H9 (cell line): ENCODE measurements at regions not wholly inside any gene's neighbourhood (a gene's known extent, or its start where the extent isn't known, plus 50 kb on each side); places are given as distances from the start of the nearest gene placed in this dataset.

Experiments used
- DNase-seq: peaks from one replicate; pipeline ENCODE4 v3.0.0-alpha.2; 2017
- H2AFZ ChIP-seq: one replicate; pipeline ENCODE4 v1.6.1; 2013; ENCODE audit warnings: mild to moderate bottlenecking, low read length, control low read depth, moderate library complexity
- H2AK5ac ChIP-seq: 2 replicates; pipeline ENCODE4 v1.6.1; 2013; ENCODE audit warnings: low read length, control low read depth, mixed read lengths; ENCODE audit not compliant: insufficient read length
- H2BK120ac ChIP-seq: one replicate; pipeline ENCODE4 v1.6.1; 2013; ENCODE audit warnings: low read depth, mild to moderate bottlenecking, low read length, control low read depth, inconsistent platforms; ENCODE audit not compliant: poor library complexity, severe bottlenecking
- H2BK12ac ChIP-seq: 2 replicates; pipeline ENCODE4 v1.6.1; 2013; ENCODE audit warnings: low read length, control low read depth, mixed read lengths, low read depth; ENCODE audit not compliant: insufficient read length
- H2BK15ac ChIP-seq: 2 replicates; pipeline ENCODE4 v1.6.1; 2013; ENCODE audit warnings: low read depth, low read length, control low read depth
- H2BK20ac ChIP-seq: one replicate; pipeline ENCODE4 v1.6.1; 2013; ENCODE audit warnings: low read depth, mild to moderate bottlenecking, low read length, control low read depth, inconsistent platforms; ENCODE audit not compliant: poor library complexity, severe bottlenecking
- H2BK5ac ChIP-seq: 2 replicates; pipeline ENCODE4 v1.6.1; 2013; ENCODE audit warnings: low read length, control low read depth, mixed read lengths; ENCODE audit not compliant: insufficient read length
- H3K14ac ChIP-seq: 2 replicates; pipeline ENCODE4 v1.6.1; 2013; ENCODE audit warnings: low read length, control low read depth; ENCODE audit not compliant: insufficient read depth
- H3K18ac ChIP-seq: 2 replicates; pipeline ENCODE4 v1.6.1; 2013; ENCODE audit warnings: low read depth, mild to moderate bottlenecking, mixed read lengths, low read length, control low read depth; ENCODE audit not compliant: insufficient read length
- H3K23ac ChIP-seq: 2 replicates; pipeline ENCODE4 v1.6.1; 2013; ENCODE audit warnings: low read length, control low read depth, mixed read lengths, low read depth; ENCODE audit not compliant: insufficient read length
- H3K23me2 ChIP-seq: 2 replicates; pipeline ENCODE4 v1.6.1; 2013; ENCODE audit warnings: low read depth, mild to moderate bottlenecking, mixed read lengths, low read length, control low read depth; ENCODE audit not compliant: insufficient read length, poor library complexity, severe bottlenecking
- H3K27ac ChIP-seq: 2 replicates; pipeline ENCODE4 v1.5.1; 2013; ENCODE audit warnings: low read length, control low read depth, mixed read lengths, low read depth; ENCODE audit not compliant: insufficient read length
- H3K27me3 ChIP-seq: 2 replicates; pipeline ENCODE4 v1.6.1; 2013; ENCODE audit warnings: low read length, control low read depth, inconsistent platforms; ENCODE audit not compliant: insufficient read depth
- H3K4ac ChIP-seq: 2 replicates; pipeline ENCODE4 v1.6.1; 2013; ENCODE audit warnings: low read depth, mild to moderate bottlenecking, control low read depth, inconsistent platforms, low read length, moderate library complexity
- H3K4me1 ChIP-seq: 2 replicates; pipeline ENCODE4 v1.6.1; 2013; ENCODE audit warnings: low read length, control low read depth, inconsistent platforms; ENCODE audit not compliant: insufficient read depth
- H3K4me2 ChIP-seq: 2 replicates; pipeline ENCODE4 v1.6.1; 2013; ENCODE audit warnings: low read length, control low read depth, mixed read lengths; ENCODE audit not compliant: insufficient read length, insufficient read depth
- H3K56ac ChIP-seq: 2 replicates; pipeline ENCODE4 v1.6.1; 2013; ENCODE audit warnings: low read depth, mild to moderate bottlenecking, mixed read lengths, low read length, control low read depth; ENCODE audit not compliant: insufficient read length
- H3K79me1 ChIP-seq: 2 replicates; pipeline ENCODE4 v1.6.1; 2013; ENCODE audit warnings: low read depth, mild to moderate bottlenecking, moderate library complexity, low read length, control low read depth, inconsistent platforms; ENCODE audit not compliant: insufficient read depth, poor library complexity, severe bottlenecking
- H3K79me2 ChIP-seq: 2 replicates; pipeline ENCODE4 v1.6.1; 2013; ENCODE audit warnings: low read length, control low read depth, inconsistent platforms; ENCODE audit not compliant: insufficient read depth
- H3K9ac ChIP-seq: 2 replicates; pipeline ENCODE4 v1.6.1; 2013; ENCODE audit warnings: low read length, control low read depth, mixed read lengths; ENCODE audit not compliant: insufficient read length; ENCODE audit errors: extremely low read depth
- H3K9me3 ChIP-seq: one replicate; pipeline ENCODE4 v1.6.1; 2013; ENCODE audit warnings: low read depth, low read length, inconsistent platforms; ENCODE audit not compliant: control insufficient read depth
- H3T11ph ChIP-seq: one replicate; pipeline ENCODE4 v1.6.1; 2013; ENCODE audit warnings: mild to moderate bottlenecking, low read length, control low read depth, inconsistent platforms
- H4K20me1 ChIP-seq: one replicate; pipeline ENCODE4 v1.6.1; 2013; ENCODE audit not compliant: control insufficient read depth, insufficient read length, insufficient read depth
- H4K5ac ChIP-seq: 2 replicates; pipeline ENCODE4 v1.6.1; 2013; ENCODE audit warnings: low read depth, mild to moderate bottlenecking, mixed read lengths, low read length, control low read depth; ENCODE audit not compliant: insufficient read length
- H4K8ac ChIP-seq: replicated peaks from 2 replicates; pipeline ENCODE4 v1.6.1; 2013; ENCODE audit warnings: low read length, control low read depth, mixed read lengths, low read depth; ENCODE audit not compliant: insufficient read length
- H4K91ac ChIP-seq: 2 replicates; pipeline ENCODE4 v1.6.1; 2013; ENCODE audit warnings: low read depth, mild to moderate bottlenecking, moderate library complexity, mixed read lengths, low read length, control low read depth; ENCODE audit not compliant: insufficient read length
- H3K27ac Mint-ChIP-seq, 3 experiments: 2 replicates in 2 of 3; 3 replicates in 1 of 3; pipeline ENCODE4 v1.8.0; 2020 to 2021; ENCODE audit warnings: mixed read lengths in 3 of 3, mild to moderate bottlenecking in 1 of 3, moderate library complexity in 1 of 3
- H3K27me3 Mint-ChIP-seq: 2 replicates; pipeline ENCODE4 v1.8.0; 2021; ENCODE audit warnings: low read depth, mild to moderate bottlenecking, moderate library complexity, mixed read lengths
- H3K36me3 Mint-ChIP-seq, 3 experiments: 2 replicates in 2 of 3; 3 replicates in 1 of 3; pipeline ENCODE4 v1.8.0; 2020 to 2021; ENCODE audit warnings: low read depth in 3 of 3, mixed read lengths in 3 of 3; ENCODE audit not compliant: insufficient read depth in 1 of 3
- H3K4me1 Mint-ChIP-seq, 2 experiments: 2 replicates each; pipeline ENCODE4 v1.8.0; 2020; ENCODE audit warnings: mixed read lengths in 2 of 2
- H3K4me3 Mint-ChIP-seq, 2 experiments: 2 replicates in 1 of 2; 3 replicates in 1 of 2; pipeline ENCODE4 v1.8.0; 2020 to 2021; ENCODE audit warnings: mild to moderate bottlenecking in 2 of 2, mixed read lengths in 2 of 2, moderate library complexity in 1 of 2
- H3K9me3 Mint-ChIP-seq, 2 experiments: 2 replicates in 1 of 2; 3 replicates in 1 of 2; pipeline ENCODE4 v1.8.0; 2020; ENCODE audit warnings: mild to moderate bottlenecking in 2 of 2, mixed read lengths in 2 of 2, moderate library complexity in 1 of 2
- WGBS: extraction: QIAGEN DNeasy Blood & Tissue Kit; methylation state at CpG from one replicate; pipeline ENCODE4 v1.1.7; 2013; ENCODE audit warnings: missing lambda C conversion rate, low lambda C conversion rate, mixed read lengths; ENCODE audit not compliant: insufficient read length; ENCODE audit errors: extremely low coverage; 5-methylcytosine and 5-hydroxymethylcytosine counted together
- TF ChIP-seq, protein P1 (sequence below): fragments of 200-600 bp; sonication (generic); conservative IDR thresholded peaks from 3 replicates; pipeline ENCODE4 v1.8.0; 2021; ENCODE audit warnings: antibody characterized with exemption, mild to moderate bottlenecking

DNA sequence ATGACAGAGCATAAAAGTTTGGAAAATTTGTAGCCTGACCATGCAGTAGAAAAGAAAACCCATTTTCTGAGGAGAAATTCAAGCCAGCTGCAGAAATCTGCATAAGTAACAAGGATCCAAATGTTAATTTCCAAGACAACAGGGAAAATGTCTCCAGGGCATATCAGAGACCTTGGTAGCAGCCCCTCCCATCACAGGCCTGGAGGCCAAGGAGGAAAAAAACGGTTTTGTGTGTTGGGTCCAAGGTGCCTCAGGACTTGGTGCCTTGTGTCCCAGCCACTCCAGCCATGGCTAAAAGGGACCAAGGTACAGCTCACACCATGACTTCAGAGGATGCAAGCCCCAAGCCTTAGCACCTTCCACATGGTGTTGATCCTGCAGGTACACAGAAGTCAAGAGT lies 324.4 kb downstream of the ETAA1 start:
- H3K4me2 ChIP-seq: no peak overlapping the region

More for the DNA sequence above, 324.4 kb downstream of the ETAA1 start:
- no peak overlapping the region for H3K4ac ChIP-seq
- H3K14ac ChIP-seq: no peak overlapping the region
- no peaks in the 10 kb centered on the region for H3K79me2 ChIP-seq
- no peak overlapping the region for H3K4me3 Mint-ChIP-seq
- no peak overlapping the region for H3K9ac ChIP-seq
- H3K4me1 Mint-ChIP-seq: no peaks in the 10 kb centered on the region
- H2BK12ac ChIP-seq: no peak overlapping the region
- H3K27ac ChIP-seq: no peak overlapping the region
- no peak overlapping the region for H2BK20ac ChIP-seq
- no peak overlapping the region for H3K56ac ChIP-seq
- no peak overlapping the region for H4K5ac ChIP-seq
- no peak overlapping the region for H2AK5ac ChIP-seq
- WGBS: no CpG with 5 or more reads among the region's 1 CpG
- no peak for DNase-seq
- H4K8ac ChIP-seq: no peak overlapping the region
- H3K27me3 ChIP-seq: no peaks in the 10 kb centered on the region
- no peak overlapping the region for H2BK5ac ChIP-seq
- H3K18ac ChIP-seq: no peak overlapping the region
- no peaks in the 10 kb centered on the region for H3K27me3 Mint-ChIP-seq
- H3K4me1 ChIP-seq: no peaks in the 10 kb centered on the region
- H3T11ph ChIP-seq: no peak overlapping the region
- no peaks in the 10 kb centered on the region for H3K79me1 ChIP-seq
- H2BK120ac ChIP-seq: no peak overlapping the region
- TF ChIP-seq, protein P1, sequence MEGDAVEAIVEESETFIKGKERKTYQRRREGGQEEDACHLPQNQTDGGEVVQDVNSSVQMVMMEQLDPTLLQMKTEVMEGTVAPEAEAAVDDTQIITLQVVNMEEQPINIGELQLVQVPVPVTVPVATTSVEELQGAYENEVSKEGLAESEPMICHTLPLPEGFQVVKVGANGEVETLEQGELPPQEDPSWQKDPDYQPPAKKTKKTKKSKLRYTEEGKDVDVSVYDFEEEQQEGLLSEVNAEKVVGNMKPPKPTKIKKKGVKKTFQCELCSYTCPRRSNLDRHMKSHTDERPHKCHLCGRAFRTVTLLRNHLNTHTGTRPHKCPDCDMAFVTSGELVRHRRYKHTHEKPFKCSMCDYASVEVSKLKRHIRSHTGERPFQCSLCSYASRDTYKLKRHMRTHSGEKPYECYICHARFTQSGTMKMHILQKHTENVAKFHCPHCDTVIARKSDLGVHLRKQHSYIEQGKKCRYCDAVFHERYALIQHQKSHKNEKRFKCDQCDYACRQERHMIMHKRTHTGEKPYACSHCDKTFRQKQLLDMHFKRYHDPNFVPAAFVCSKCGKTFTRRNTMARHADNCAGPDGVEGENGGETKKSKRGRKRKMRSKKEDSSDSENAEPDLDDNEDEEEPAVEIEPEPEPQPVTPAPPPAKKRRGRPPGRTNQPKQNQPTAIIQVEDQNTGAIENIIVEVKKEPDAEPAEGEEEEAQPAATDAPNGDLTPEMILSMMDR: no peak
- no peaks in the 10 kb centered on the region for H3K23me2 ChIP-seq
- H2BK15ac ChIP-seq: no peak overlapping the region
- H3K36me3 Mint-ChIP-seq: peaks cover 0 to 11% (median 3%) of the 10 kb centered on the region in 3 experiments; a peak in 3 of 7 replicates
- H3K9me3 Mint-ChIP-seq: peaks cover 11% of the 10 kb centered on the region in 2 experiments
- no peak overlapping the region for H3K23ac ChIP-seq
- no peak overlapping the region for H3K27ac Mint-ChIP-seq
- no peak overlapping the region for H2AFZ ChIP-seq
- H4K20me1 ChIP-seq: no peaks in the 10 kb centered on the region
- H3K9me3 ChIP-seq: peaks cover 7% of the 10 kb centered on the region
- no peak overlapping the region for H4K91ac ChIP-seq
